ENCODE measurements at regions not wholly inside any gene's neighbourhood (a gene's known extent, or its start where the extent isn't known, plus 50 kb on each side); places are given as distances from the start of the nearest gene placed in this dataset.

GRCh38 chr10:123606955-123607354, 59.2 kb upstream of the GPR26 start:
- no peak for DNase-seq
- Histone ChIP-seq H3K27me3 (ENCODE audit: control insufficient read depth, insufficient read depth, low read length) (no peaks in the 10 kb centered on the region), H3K4me3 (ENCODE audit: insufficient read depth, low read depth, low read length) (no peak overlapping the region), H3K36me3 (replicated peaks; ENCODE audit: control insufficient read depth, insufficient read depth, low read length) (no peaks in the 10 kb centered on the region)

DNA sequence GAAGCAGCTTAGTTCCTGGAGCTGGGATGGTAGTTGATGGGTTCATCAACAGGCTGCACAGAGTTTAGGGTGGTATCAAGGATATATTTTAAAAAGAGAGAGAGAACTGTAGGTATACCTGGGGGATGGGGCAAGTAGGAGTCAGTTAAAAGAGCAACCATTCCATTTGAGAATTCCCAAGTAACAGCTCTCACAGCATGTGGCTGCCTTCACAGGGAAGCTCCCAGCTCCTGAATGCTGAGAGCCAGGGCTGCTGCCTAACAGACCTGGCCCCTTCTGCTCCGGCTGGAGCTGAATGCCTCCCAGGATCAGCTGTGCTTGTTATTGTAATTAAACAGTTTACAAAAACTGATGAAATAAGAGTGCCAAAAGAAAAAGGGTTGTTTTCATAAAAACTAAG, 58.8 kb upstream of the GPR26 start:
- peak; percentile 66 for DNase-seq
- no peak overlapping the region for H3K4me3 ChIP-seq (ENCODE audit: insufficient read depth, low read depth, low read length)

DNA sequence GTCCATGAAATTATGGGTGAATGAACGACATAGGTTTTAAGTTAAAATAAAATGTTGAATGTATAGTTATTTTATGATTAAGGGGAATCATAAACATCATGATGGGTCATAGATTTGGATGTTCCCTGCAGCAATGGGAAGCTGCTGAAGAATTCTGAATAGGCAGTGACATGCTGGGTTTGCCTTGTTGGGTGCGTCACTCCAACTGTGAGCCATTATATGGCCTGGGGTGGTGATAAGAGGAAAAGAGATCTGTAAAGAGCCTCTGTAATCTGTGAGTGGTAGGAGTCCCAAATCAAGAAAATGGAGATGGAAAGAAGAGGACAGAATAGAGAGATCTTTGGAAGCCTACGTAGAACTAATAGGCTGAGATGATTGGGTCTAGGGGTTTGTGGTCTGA, 58.1 kb upstream of the GPR26 start:
- H3K4me3 ChIP-seq (ENCODE audit: insufficient read depth, low read depth, low read length), result no peak overlapping the region
- DNase-seq, result no peak
- no peaks in the 10 kb centered on the region for H3K36me3 ChIP-seq (replicated peaks; ENCODE audit: control insufficient read depth, insufficient read depth, low read length)
- no peaks in the 10 kb centered on the region for H3K27me3 ChIP-seq (ENCODE audit: control insufficient read depth, insufficient read depth, low read length)

More for the DNA sequence above, 58.8 kb upstream of the GPR26 start:
- H3K27me3 ChIP-seq (ENCODE audit: control insufficient read depth, insufficient read depth, low read length), result no peaks in the 10 kb centered on the region
- no peaks in the 10 kb centered on the region for H3K36me3 ChIP-seq (replicated peaks; ENCODE audit: control insufficient read depth, insufficient read depth, low read length)

- Histone ChIP-seq H3K4me3 (ENCODE audit: insufficient read depth, low read depth, low read length) (no peak overlapping the region), H3K36me3 (replicated peaks; ENCODE audit: control insufficient read depth, insufficient read depth, low read length) (no peaks in the 10 kb centered on the region), H3K27me3 (ENCODE audit: control insufficient read depth, insufficient read depth, low read length) (no peaks in the 10 kb centered on the region)
- DNase-seq, result no peak
Observed at GRCh38 chr10:123611243-123611642, 54.9 kb upstream of the GPR26 start.

DNA sequence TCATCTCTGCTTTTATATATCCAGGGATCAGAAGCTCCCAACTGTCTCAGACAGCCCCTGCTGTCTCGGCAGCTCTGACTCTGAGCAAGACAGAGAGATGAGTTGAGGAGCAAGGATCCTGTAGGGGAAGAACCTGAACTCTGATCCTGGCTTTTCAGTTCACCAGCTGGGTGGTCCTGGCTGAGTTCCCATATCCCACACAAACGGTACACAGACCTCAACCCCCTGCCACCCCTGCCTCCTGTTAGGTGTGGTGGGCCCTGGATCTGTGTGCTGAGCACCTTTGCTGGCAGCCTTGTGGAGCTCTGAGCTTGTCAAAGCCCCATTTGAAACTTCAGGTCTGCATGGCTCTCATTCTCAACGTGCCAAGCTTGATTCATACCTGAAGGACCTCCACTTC, 54.3 kb upstream of the GPR26 start:
- Histone ChIP-seq H3K4me3 (ENCODE audit: insufficient read depth, low read depth, low read length) (no peak overlapping the region), H3K27me3 (ENCODE audit: control insufficient read depth, insufficient read depth, low read length) (no peaks in the 10 kb centered on the region), H3K36me3 (replicated peaks; ENCODE audit: control insufficient read depth, insufficient read depth, low read length) (no peaks in the 10 kb centered on the region)
- no peak for DNase-seq

GRCh38 chr10:123613346-123613850, 52.8 kb upstream of the GPR26 start:
- no peaks in the 10 kb centered on the region for H3K36me3 ChIP-seq (replicated peaks; ENCODE audit: control insufficient read depth, insufficient read depth, low read length)
- DNase-seq, result no peak
- H3K27me3 ChIP-seq (ENCODE audit: control insufficient read depth, insufficient read depth, low read length), result no peaks in the 10 kb centered on the region
- H3K4me3 ChIP-seq (ENCODE audit: insufficient read depth, low read depth, low read length), result no peak overlapping the region

GRCh38 chr10:123614888-123615287, 51.3 kb upstream of the GPR26 start:
- no peaks in the 10 kb centered on the region for H3K36me3 ChIP-seq (replicated peaks; ENCODE audit: control insufficient read depth, insufficient read depth, low read length)
- H3K27me3 ChIP-seq (ENCODE audit: control insufficient read depth, insufficient read depth, low read length), result no peaks in the 10 kb centered on the region
- H3K4me3 ChIP-seq (ENCODE audit: insufficient read depth, low read depth, low read length), result no peak overlapping the region
- DNase-seq, result peak; percentile 71
